KMS-11 (cell line): ENCODE measurements at regions not wholly inside any gene's neighbourhood (a gene's known extent, or its start where the extent isn't known, plus 50 kb on each side); places are given as distances from the start of the nearest gene placed in this dataset.

Experiments
- H2AFZ ChIP-seq: fragments of 200-600 bp; sonication (generic); 2 replicates; pipeline ENCODE4 v1.6.1; 2016; ENCODE audit warnings: antibody characterized with exemption, mixed run types, low read depth
- H3K27ac ChIP-seq: fragments of 200-600 bp; sonication (generic); 2 replicates; pipeline ENCODE4 v1.6.1; 2016; ENCODE audit warnings: mild to moderate bottlenecking, mixed run types
- H3K27me3 ChIP-seq: fragments of 200-600 bp; sonication (generic); 2 replicates; pipeline ENCODE4 v1.6.1; 2017; ENCODE audit warnings: mild to moderate bottlenecking, low read depth, mixed run types, moderate library complexity; ENCODE audit not compliant: insufficient read depth
- H3K36me3 ChIP-seq: fragments of 200-600 bp; sonication (generic); 2 replicates; pipeline ENCODE4 v1.6.1; 2017; ENCODE audit warnings: mild to moderate bottlenecking, mixed run types; ENCODE audit not compliant: insufficient read depth
- H3K4me1 ChIP-seq: fragments of 200-600 bp; sonication (generic); 2 replicates; pipeline ENCODE4 v1.6.1; 2016; ENCODE audit warnings: mild to moderate bottlenecking, low read depth, mixed run types; ENCODE audit not compliant: poor library complexity, severe bottlenecking
- H3K4me2 ChIP-seq: fragments of 200-600 bp; sonication (generic); 2 replicates; pipeline ENCODE4 v1.7.0; 2016; ENCODE audit warnings: mild to moderate bottlenecking, mixed run types
- H3K4me3 ChIP-seq: fragments of 200-600 bp; sonication (generic); IDR thresholded peaks from 2 replicates; pipeline ENCODE4 v1.6.1; 2017; ENCODE audit warnings: low read depth, low read length, mixed read lengths; ENCODE audit not compliant: insufficient read depth
- H3K79me2 ChIP-seq: fragments of 200-600 bp; sonication (generic); 2 replicates; pipeline ENCODE4 v1.6.1; 2016; ENCODE audit warnings: low read depth, mixed run types; ENCODE audit not compliant: insufficient read depth
- H3K9ac ChIP-seq: fragments of 200-600 bp; sonication (generic); 2 replicates; pipeline ENCODE4 v1.6.1; 2016; ENCODE audit warnings: mild to moderate bottlenecking, mixed run types
- H4K20me1 ChIP-seq: fragments of 200-600 bp; sonication (generic); 2 replicates; pipeline ENCODE4 v1.6.1; 2016; ENCODE audit warnings: mild to moderate bottlenecking, mixed run types; ENCODE audit not compliant: insufficient read depth
- CTCF ChIP-seq: fragments of 200-600 bp; sonication (generic); conservative IDR thresholded peaks from 2 replicates; pipeline ENCODE4 v1.6.1; 2017; ENCODE audit warnings: low read depth, mild to moderate bottlenecking, antibody characterized with exemption, low read length, moderate library complexity, mixed read lengths

- Histone ChIP-seq H3K4me2 (no peak overlapping the region), H4K20me1 (no peaks in the 10 kb centered on the region), H3K9ac (no peak overlapping the region), H3K79me2 (no peaks in the 10 kb centered on the region), H2AFZ (no peak overlapping the region), H3K36me3 (no peaks in the 10 kb centered on the region), H3K4me1 (no peaks in the 10 kb centered on the region), H3K27me3 (no peaks in the 10 kb centered on the region), H3K27ac (no peak overlapping the region), H3K4me3 (no peak overlapping the region)
- no peak for TF ChIP-seq CTCF
Measured at GRCh38 chr11:15579287-15580001, 464.7 kb downstream of the INSC start.

- H3K27me3 ChIP-seq: no peaks in the 10 kb centered on the region
- no peak overlapping the region for H3K9ac ChIP-seq
- no peaks in the 10 kb centered on the region for H3K79me2 ChIP-seq
- H4K20me1 ChIP-seq: no peaks in the 10 kb centered on the region
- no peak overlapping the region for H2AFZ ChIP-seq
- H3K4me1 ChIP-seq: no peaks in the 10 kb centered on the region
- TF ChIP-seq CTCF: no peak
- no peaks in the 10 kb centered on the region for H3K36me3 ChIP-seq
- H3K4me3 ChIP-seq: no peak overlapping the region
- H3K4me2 ChIP-seq: no peak overlapping the region
- no peak overlapping the region for H3K27ac ChIP-seq
Measured at GRCh38 chr11:15580056-15580774, 465.5 kb downstream of the INSC start.

- Histone ChIP-seq H4K20me1 (no peaks in the 10 kb centered on the region), H3K4me3 (no peak overlapping the region), H3K79me2 (no peaks in the 10 kb centered on the region), H3K36me3 (no peaks in the 10 kb centered on the region), H3K4me2 (no peak overlapping the region), H2AFZ (no peak overlapping the region), H3K4me1 (no peaks in the 10 kb centered on the region), H3K27ac (no peak overlapping the region), H3K27me3 (no peaks in the 10 kb centered on the region), H3K9ac (no peak overlapping the region)
- no peak for TF ChIP-seq CTCF
Measured at GRCh38 chr11:15580775-15581095, 466.0 kb downstream of the INSC start.

GRCh38 chr11:15584158-15584557 is 469.4 kb downstream of the INSC start:
- no peaks in the 10 kb centered on the region for H3K27me3 ChIP-seq
- H4K20me1 ChIP-seq: no peaks in the 10 kb centered on the region
- H3K9ac ChIP-seq: no peak overlapping the region
- H3K4me1 ChIP-seq: no peaks in the 10 kb centered on the region
- no peak overlapping the region for H3K27ac ChIP-seq
- H2AFZ ChIP-seq: no peak overlapping the region
- no peak for TF ChIP-seq CTCF
- no peaks in the 10 kb centered on the region for H3K36me3 ChIP-seq
- no peaks in the 10 kb centered on the region for H3K79me2 ChIP-seq
- H3K4me3 ChIP-seq: no peak overlapping the region
- no peak overlapping the region for H3K4me2 ChIP-seq
